NCI-H128 (cell line): ENCODE measurements at regions not wholly inside any gene's neighbourhood (a gene's known extent, or its start where the extent isn't known, plus 50 kb on each side); places are given as distances from the start of the nearest gene placed in this dataset.
A peak's percentile ranks its signal among the peaks of the same experiment; 100 is the strongest.

Experiments
- DNase-seq: peaks from one replicate; lab custom pipeline; 2025; ENCODE audit not compliant: unreplicated experiment; lab: John Stamatoyannopoulos, UW

DNA sequence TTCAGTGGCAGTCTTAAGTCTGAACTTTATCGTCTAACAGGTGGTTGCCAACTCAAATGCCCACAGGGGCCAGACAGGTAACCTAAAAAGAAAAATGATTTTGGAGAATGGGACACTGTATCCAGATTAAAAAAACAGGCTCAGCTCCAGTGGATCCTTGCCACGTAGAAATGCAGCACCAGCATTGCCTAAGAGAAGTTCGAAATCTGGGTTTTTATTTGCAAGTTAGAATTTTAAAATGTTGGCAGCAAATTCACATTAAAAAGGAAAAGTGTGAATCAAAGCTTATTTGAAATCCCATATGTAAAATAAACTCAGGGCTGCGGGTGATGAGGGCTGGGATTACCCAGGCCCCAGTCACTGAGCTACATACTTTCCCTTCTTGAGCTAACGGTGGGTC lies 408.5 kb upstream of the SUCLG2 start:
- DNase-seq, result no peak

- no peak for DNase-seq
Observed at GRCh38 chr3:68060910-68061309, 406.5 kb upstream of the SUCLG2 start.

DNA sequence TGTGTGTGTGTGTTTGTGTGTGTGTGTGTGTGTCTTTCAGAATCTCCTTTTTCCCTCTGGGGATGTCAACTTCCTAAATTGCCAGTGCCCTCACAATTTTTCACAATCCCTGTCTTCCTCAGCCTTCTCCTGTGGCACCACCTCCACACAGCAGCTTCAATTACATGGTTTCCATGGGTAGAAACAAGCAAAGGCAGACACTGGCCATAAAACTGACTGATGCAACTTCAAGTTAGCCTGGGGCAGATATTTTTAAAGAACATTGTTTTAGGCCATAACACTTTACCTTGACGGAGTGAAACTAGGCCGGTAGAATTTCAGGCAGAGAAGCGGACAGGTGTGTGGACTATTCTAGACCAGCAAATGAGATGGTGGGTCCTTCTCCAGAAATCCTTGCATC lies 405.8 kb upstream of the SUCLG2 start:
- DNase-seq, result no peak

DNA sequence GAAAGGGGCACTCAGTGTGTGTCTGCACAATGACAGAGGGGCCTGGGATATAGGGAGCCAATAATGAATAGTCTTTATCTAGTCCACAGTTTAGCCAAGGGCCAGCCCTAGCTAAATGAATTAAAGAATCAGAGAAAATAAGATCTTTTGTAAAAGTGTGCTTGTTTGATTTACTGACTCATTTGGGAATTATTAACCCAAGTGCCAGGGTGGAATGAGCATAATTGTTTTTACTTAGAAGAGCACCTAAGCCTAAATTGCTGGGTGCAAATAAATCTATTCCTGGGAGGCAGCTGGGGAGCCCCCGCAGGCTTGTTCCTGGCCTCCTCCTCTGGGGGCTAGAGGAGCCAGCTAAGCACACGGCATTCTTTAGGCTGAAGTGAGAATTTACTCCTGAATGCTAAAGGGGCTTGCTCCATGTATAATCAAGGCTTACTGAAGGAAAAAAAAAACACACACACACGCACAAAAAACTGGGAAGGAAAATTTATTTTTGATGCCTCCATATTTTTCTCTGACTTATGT lies 405.3 kb upstream of the SUCLG2 start:
- DNase-seq, result no peak

GRCh38 chr3:68057637-68058320 lies 403.4 kb upstream of the SUCLG2 start:
- DNase-seq, result no peak

DNA sequence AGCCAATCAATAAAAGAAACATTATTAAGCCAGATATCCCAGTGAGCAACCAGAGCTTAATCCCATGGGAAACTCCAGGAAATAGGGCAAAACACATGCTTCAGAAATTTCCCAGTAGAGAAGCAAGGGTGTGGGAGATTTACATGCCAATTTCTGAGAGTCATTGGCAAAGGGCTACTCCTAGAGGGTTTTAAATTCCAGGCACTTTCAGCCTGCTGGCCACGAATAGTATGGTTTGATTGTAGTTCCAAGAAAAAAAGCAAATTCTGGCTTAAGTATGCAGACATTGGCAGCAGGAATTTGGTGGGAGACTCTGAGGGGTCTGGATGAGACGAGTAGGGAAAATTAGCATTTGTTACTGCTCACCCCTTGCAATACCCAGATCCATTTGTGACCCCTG lies 402.1 kb upstream of the SUCLG2 start:
- no peak for DNase-seq

- no peak for DNase-seq
Observed at GRCh38 chr3:68055215-68055614, 400.8 kb upstream of the SUCLG2 start.

- no peak for DNase-seq
Observed at GRCh38 chr3:68049776-68050175, 395.4 kb upstream of the SUCLG2 start.

DNA sequence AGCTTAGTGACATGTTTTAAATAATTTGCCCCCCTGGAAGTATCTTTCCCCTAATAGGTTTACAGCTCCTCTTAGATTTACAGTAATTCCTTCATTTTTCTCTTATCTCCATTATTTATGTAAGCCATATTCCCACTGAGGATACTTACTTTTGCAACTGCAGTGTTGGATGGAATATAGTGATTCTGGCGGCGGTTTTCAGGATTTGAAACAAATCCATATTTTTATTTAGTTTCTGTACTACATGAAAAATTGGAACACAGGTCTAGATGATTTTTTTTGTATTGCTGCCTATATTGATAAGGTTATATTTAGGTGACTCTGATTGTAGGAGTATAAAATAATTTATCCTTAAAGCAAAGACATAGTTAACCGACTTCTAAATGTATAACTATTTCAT lies 391.6 kb upstream of the SUCLG2 start:
- no peak for DNase-seq

- no peak for DNase-seq
Observed at GRCh38 chr3:68033867-68034266, 379.5 kb upstream of the SUCLG2 start.

- no peak for DNase-seq
Observed at GRCh38 chr3:68032209-68032608, 377.8 kb upstream of the SUCLG2 start.

GRCh38 chr3:68025189-68025588 lies 370.8 kb upstream of the SUCLG2 start:
- no peak for DNase-seq

- no peak for DNase-seq
Observed at GRCh38 chr3:68019876-68020275, 365.5 kb upstream of the SUCLG2 start.

DNA sequence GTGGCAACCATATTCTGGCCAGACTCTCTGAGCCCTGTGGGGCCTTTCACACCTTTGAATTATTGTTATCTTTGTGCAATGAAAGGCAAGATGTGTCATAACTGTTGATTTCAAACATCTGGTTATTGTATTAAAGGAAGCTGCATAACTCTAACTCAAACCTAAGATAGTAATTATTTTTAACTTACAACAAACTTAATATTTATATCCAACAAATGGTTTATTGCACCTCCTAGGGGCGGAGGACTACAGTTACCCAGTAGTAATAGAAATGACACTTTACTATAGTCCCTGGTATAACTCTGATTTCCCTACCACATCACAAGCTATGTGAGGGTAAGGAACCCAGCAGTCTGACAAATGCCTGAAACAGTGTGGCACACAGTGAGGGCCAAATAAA lies 363.9 kb upstream of the SUCLG2 start:
- DNase-seq, result no peak

DNA sequence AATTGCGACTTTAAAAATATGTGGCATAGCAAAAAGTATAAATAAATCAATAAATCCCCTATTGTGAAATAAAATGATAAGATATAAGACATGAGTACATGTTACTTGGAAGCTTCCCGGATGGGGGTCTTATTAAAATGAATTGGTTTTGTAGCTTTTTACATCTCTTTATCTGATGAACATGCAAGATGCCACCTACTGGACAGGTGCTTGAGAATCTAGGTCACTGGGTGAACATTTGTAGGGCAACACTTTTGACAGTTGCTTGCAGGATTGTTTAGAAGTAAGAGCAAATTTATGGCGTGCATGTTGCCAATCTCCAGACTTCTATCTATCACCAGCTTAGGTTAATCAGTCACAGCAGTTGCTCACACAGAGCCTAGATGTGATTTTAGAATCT lies 362.7 kb upstream of the SUCLG2 start:
- DNase-seq, result no peak

DNA sequence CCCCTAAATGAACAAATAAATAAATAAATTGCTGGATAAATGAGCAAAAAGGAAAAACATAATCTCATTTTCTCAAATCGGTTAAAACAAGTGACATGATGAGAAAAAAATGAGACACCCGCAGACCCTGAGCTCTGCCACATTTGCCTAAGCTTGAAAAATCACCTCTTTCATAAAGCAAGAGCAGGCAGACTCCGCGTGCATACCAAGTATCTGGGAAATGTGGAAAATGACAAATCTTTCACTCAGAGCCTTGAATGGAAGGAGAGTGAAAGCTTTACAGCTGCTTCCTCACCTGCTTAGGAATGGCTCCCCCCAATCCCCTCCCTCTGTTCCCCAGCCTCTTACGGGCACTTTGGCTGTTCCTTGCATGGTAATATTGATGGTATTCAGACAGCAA lies 355.5 kb upstream of the SUCLG2 start:
- DNase-seq, result no peak

DNA sequence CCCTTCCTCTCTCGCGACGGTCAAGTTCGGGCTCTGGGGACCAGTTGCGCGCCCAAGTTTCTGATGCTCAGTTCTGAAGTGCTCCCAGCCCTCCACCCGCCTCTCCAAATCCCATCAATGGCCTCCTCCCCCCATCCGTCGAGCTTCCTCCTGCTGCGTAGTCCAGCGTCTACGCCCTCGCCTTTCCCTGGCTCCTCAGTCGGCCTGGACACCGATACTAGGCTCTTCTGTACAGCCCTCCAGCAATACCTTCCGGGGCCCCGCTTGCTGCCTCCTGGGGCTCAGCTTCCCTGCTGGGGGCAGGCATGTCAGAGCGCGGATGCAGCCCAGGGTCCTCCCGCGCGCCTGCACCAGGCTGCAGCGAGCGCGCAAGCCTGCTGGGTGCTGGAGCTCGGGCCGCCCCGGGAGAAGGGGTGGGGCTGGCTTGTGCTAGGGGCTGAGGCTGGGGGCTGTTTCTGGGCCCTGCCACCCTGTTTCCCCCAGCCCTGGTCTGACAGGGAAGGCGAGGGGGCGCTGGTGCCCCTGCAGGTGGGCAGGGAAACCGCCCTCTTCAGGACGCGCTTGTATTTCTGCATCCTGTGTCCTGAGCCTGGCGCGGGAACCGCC lies 353.3 kb upstream of the SUCLG2 start:
- peak; percentile 5 for DNase-seq

GRCh38 chr3:68006646-68007045 lies 352.2 kb upstream of the SUCLG2 start:
- no peak for DNase-seq

DNA sequence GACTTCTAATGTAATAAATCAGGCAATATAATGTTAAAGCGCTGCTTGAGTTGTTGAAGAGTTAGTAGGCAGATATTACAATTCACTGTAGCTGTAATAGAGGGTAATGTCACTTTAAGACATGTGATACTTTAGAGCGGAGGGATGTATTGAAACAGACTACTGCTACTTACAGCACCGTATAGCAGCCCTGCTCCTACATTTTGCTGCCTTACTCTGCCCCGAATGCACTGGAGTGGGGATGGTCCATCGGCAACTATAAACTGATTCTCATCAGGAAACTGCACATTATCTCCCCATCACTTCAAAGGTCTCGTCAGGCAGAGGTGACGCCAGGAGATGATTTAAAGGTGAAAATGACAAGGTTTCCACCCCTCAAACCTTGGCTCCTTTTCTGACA lies 349.7 kb upstream of the SUCLG2 start:
- DNase-seq, result no peak

DNA sequence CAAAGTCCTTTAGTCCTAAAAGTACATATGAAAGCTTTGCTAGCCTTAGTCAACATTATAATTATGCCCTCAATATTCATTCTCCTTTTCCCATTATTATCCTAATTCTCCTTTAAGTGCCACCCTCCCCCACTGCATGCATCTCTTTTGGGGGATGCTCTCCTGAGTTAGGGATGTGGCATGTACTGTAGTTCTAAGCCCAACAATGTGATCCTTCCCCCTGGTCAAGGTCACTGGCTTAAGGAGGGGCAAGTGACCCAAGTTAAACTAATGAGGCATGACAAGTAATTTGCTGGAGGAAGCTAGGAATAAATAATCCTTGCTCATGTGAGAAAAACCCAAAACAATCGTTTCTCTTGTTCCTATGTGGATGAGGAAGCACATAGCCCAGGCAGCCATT lies 343.9 kb upstream of the SUCLG2 start:
- DNase-seq, result no peak

DNA sequence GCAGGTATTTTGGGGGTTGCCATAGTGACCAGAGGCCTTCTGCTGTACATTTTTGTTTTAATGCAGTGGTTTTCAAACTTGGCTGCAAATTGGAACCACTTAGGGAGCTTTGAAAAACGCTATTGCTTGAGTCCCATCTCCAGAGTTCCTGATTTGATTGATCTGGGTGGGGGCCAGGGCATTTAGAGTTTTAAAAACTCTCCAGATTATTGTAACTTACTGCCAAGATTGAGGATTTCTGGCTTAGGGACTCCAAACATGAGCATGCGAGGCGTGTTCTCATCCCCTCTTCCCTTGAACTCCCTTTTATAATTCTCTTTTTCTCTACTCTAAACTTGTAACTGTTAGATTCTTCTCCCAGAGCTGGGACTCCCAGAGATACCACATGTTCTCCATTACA lies 340.8 kb upstream of the SUCLG2 start:
- no peak for DNase-seq

DNA sequence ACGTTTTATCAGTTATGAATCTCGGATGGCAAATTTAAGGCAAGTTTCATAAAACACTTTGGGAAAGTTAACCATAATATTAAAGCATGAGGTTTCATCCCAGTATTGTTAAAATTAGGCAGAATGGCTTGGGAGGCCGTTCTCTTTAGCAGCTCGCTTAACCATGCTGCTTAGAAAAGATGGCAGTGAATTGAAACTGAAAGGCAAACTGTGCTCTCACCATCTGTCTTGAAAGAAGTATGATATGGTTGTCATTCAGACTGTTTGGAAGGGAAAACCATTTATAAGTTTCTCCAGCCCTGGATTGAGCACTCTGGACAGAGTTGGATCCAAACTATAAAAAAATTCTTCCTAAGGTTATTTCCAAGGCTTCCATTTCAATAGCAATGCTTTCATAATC lies 332.3 kb upstream of the SUCLG2 start:
- no peak for DNase-seq

GRCh38 chr3:67983166-67983565 lies 328.8 kb upstream of the SUCLG2 start:
- no peak for DNase-seq
